ENCODE measurements at regions not wholly inside any gene's neighbourhood (a gene's known extent, or its start where the extent isn't known, plus 50 kb on each side); places are given as distances from the start of the nearest gene placed in this dataset.
"Not testable (repeated sequence)": the region's sequence is repeated elsewhere in the genome, so short reads cannot be mapped to it uniquely, and the experiment has no call there.

DNA sequence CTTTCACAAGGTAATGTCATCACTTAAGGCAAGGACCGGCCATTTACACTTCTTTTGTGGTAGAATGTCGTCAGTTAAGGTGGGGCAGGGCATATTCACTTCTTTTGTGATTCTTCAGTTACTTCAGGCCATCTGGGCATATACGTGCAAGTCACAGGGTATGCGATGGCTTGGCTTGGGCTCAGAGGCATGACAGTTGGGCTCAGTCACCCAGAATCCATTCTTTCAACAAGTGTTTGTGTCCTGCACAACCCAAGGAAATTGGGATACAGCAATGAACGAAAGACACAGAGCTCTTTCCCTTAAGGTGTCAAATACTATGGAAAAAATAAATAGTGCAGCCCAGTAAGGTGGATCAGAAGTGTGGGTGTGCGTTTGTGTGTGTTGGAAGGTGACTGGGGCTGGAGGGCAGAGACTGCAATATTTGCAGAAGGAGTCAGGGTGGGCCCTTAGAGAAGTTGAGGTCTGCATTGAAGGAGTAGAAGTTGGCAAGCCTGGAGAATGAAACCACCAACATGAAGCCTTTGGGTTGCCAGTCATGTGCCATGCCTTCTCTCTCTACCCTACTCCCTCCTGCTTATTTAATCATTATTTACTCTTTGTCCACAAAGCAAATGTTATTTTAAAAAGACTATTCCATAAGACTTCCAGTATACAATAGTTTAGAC, 222.8 kb upstream of the PRKCQ start:
- Histone ChIP-seq H3K27me3 (no peaks in the 10 kb centered on the region), H2AFZ (no peak overlapping the region), H4K20me1 (ENCODE audit: insufficient read depth, poor library complexity, severe bottlenecking) (no peaks in the 10 kb centered on the region), H3K4me1 (ENCODE audit: insufficient read depth) (no peaks in the 10 kb centered on the region), H3K9me2 (replicated peaks; ENCODE audit: insufficient read depth) (no peaks in the 10 kb centered on the region), H3K9me3 (ENCODE audit: low read depth) (no peaks in the 10 kb centered on the region), H3K36me3 (replicated peaks; ENCODE audit: insufficient read depth, low read depth) (no peaks in the 10 kb centered on the region), H3K4me3 (no peak overlapping the region), H3K79me2 (no peaks in the 10 kb centered on the region), H3K4me2 (no peak overlapping the region), H3K27ac (no peak overlapping the region)
- 69% methylated on average over 6 of the region's 6 CpGs for WGBS (ENCODE audit: low lambda C conversion rate, missing lambda C conversion rate)
- TF ChIP-seq EZH2phosphoT487 (IDR thresholded peaks at IDR 0.05; ENCODE audit: low read depth, severe bottlenecking, unreplicated experiment), result no peak
- no peak for TF ChIP-seq EZH2 (IDR thresholded peaks at IDR 0.05; ENCODE audit: borderline replicate concordance)
- TF ChIP-seq, protein P1, sequence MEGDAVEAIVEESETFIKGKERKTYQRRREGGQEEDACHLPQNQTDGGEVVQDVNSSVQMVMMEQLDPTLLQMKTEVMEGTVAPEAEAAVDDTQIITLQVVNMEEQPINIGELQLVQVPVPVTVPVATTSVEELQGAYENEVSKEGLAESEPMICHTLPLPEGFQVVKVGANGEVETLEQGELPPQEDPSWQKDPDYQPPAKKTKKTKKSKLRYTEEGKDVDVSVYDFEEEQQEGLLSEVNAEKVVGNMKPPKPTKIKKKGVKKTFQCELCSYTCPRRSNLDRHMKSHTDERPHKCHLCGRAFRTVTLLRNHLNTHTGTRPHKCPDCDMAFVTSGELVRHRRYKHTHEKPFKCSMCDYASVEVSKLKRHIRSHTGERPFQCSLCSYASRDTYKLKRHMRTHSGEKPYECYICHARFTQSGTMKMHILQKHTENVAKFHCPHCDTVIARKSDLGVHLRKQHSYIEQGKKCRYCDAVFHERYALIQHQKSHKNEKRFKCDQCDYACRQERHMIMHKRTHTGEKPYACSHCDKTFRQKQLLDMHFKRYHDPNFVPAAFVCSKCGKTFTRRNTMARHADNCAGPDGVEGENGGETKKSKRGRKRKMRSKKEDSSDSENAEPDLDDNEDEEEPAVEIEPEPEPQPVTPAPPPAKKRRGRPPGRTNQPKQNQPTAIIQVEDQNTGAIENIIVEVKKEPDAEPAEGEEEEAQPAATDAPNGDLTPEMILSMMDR (IDR thresholded peaks at IDR 0.05; ENCODE audit: poor library complexity), result no peak
- DNase-seq (ENCODE audit: low spot score), result no peak

DNA sequence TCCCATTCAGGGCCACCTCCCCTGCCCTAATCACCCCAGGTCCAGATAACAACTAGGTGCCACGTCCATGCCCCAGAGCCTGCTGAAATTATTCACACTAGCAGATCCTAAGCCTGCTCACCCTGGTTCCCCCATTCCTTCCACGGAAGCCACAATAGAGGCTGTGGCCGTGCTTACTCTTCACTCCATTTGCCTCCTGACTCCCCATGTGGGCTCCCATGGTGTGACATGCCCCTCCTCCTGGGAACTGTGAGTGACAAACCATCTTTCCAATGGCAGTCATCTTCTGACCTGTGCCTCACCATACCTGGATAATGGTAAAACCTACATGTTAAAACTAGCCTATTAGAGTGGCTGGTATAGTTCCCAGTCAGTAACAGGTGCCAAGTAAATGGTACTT, 216.2 kb upstream of the PRKCQ start:
- H3K4me1 ChIP-seq (ENCODE audit: insufficient read depth), result no peaks in the 10 kb centered on the region
- no peak for DNase-seq (ENCODE audit: low spot score)
- no peaks in the 10 kb centered on the region for H3K9me3 ChIP-seq (ENCODE audit: low read depth)
- H3K79me2 ChIP-seq, result no peaks in the 10 kb centered on the region
- H3K27me3 ChIP-seq, result no peaks in the 10 kb centered on the region
- no peak overlapping the region for H3K4me2 ChIP-seq
- TF ChIP-seq, protein P1 (IDR thresholded peaks at IDR 0.05; ENCODE audit: poor library complexity), result no peak
- no peak for TF ChIP-seq EZH2phosphoT487 (IDR thresholded peaks at IDR 0.05; ENCODE audit: low read depth, severe bottlenecking, unreplicated experiment)
- H3K36me3 ChIP-seq (replicated peaks; ENCODE audit: insufficient read depth, low read depth), result no peaks in the 10 kb centered on the region
- no peak overlapping the region for H3K27ac ChIP-seq
- no peak overlapping the region for H3K4me3 ChIP-seq
- 70% methylated on average over 3 of the region's 3 CpGs for WGBS (ENCODE audit: low lambda C conversion rate, missing lambda C conversion rate)
- no peaks in the 10 kb centered on the region for H3K9me2 ChIP-seq (replicated peaks; ENCODE audit: insufficient read depth)
- no peaks in the 10 kb centered on the region for H4K20me1 ChIP-seq (ENCODE audit: insufficient read depth, poor library complexity, severe bottlenecking)
- H2AFZ ChIP-seq, result no peak overlapping the region

GRCh38 chr10:6795541-6795940, 215.5 kb upstream of the PRKCQ start:
- Histone ChIP-seq H4K20me1 (ENCODE audit: insufficient read depth, poor library complexity, severe bottlenecking) (no peaks in the 10 kb centered on the region), H3K9me2 (replicated peaks; ENCODE audit: insufficient read depth) (no peaks in the 10 kb centered on the region), H3K27ac (no peak overlapping the region), H3K4me3 (no peak overlapping the region), H3K4me2 (no peak overlapping the region), H3K27me3 (no peaks in the 10 kb centered on the region), H3K79me2 (no peaks in the 10 kb centered on the region), H2AFZ (no peak overlapping the region), H3K4me1 (ENCODE audit: insufficient read depth) (no peaks in the 10 kb centered on the region), H3K36me3 (replicated peaks; ENCODE audit: insufficient read depth, low read depth) (no peaks in the 10 kb centered on the region), H3K9me3 (ENCODE audit: low read depth) (no peaks in the 10 kb centered on the region)
- no peak for DNase-seq (ENCODE audit: low spot score)
- WGBS (ENCODE audit: low lambda C conversion rate, missing lambda C conversion rate), result 92% methylated on average over 6 of the region's 6 CpGs
- TF ChIP-seq EZH2 (IDR thresholded peaks at IDR 0.05; ENCODE audit: borderline replicate concordance), result no peak

DNA sequence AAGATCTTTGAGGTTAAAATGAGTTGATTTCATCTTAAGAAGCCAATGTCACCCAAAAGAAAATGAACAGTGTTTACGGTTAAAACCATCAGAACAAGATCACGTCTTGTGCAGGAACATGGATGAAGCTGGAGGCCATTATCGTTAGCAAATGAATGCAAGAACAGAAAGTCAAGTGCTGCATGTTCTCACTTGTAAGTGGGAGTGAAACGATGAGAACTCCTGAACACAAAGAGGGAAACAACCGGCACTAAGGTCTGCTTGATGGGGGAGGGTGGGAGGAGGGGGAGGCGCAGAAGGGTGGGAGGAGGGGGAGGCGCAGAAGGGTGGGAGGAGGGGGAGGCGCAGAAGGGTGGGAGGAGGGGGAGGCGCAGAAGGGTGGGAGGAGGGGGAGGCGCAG, 214.8 kb upstream of the PRKCQ start:
- DNase-seq (ENCODE audit: low spot score); H2AFZ ChIP-seq: not testable (repeated sequence)
- WGBS (ENCODE audit: low lambda C conversion rate, missing lambda C conversion rate), result 36% methylated on average over 5 of the region's 10 CpGs

More for the DNA sequence above, 214.8 kb upstream of the PRKCQ start:
- not testable (repeated sequence) for H4K20me1 ChIP-seq (ENCODE audit: insufficient read depth, poor library complexity, severe bottlenecking); H3K36me3 ChIP-seq (replicated peaks; ENCODE audit: insufficient read depth, low read depth); H3K79me2 ChIP-seq; H3K9me3 ChIP-seq (ENCODE audit: low read depth); H3K9me2 ChIP-seq (replicated peaks; ENCODE audit: insufficient read depth); H3K27me3 ChIP-seq; H3K4me2 ChIP-seq; H3K4me1 ChIP-seq (ENCODE audit: insufficient read depth); H3K27ac ChIP-seq; H3K4me3 ChIP-seq
